GM23248 (cell line): ENCODE measurements at regions not wholly inside any gene's neighbourhood (a gene's known extent, or its start where the extent isn't known, plus 50 kb on each side); places are given as distances from the start of the nearest gene placed in this dataset.

Experiments
- DNase-seq: peaks from one replicate; pipeline ENCODE4 v3.0.0-alpha.2; 2015
- H2AFZ ChIP-seq: fragments of 200-600 bp; sonication (generic); 2 replicates; pipeline ENCODE4 v1.6.1; 2016; ENCODE audit warnings: antibody characterized with exemption
- H3F3A ChIP-seq: fragments of 200-600 bp; sonication (generic); 2 replicates; pipeline ENCODE4 v1.6.1; 2016; ENCODE audit warnings: mild to moderate bottlenecking, antibody characterized with exemption, mixed run types; ENCODE audit not compliant: insufficient read depth
- H3K27ac ChIP-seq: fragments of 200-600 bp; sonication (generic); 2 replicates; pipeline ENCODE4 v1.5.1; 2016; ENCODE audit warnings: mild to moderate bottlenecking
- H3K27me3 ChIP-seq: fragments of 200-600 bp; sonication (generic); replicated peaks from 2 replicates; pipeline ENCODE4 v1.6.1; 2016; ENCODE audit warnings: mild to moderate bottlenecking; ENCODE audit not compliant: insufficient read depth
- H3K36me3 ChIP-seq: fragments of 200-600 bp; sonication (generic); 2 replicates; pipeline ENCODE4 v1.6.1; 2016; ENCODE audit warnings: low read depth, mild to moderate bottlenecking
- H3K4me1 ChIP-seq: fragments of 200-600 bp; sonication (generic); 2 replicates; pipeline ENCODE4 v1.6.1; 2016; ENCODE audit warnings: mild to moderate bottlenecking; ENCODE audit not compliant: insufficient read depth
- H3K4me2 ChIP-seq: fragments of 200-600 bp; sonication (generic); one replicate; pipeline ENCODE4 v1.6.1; 2016; ENCODE audit warnings: mild to moderate bottlenecking; ENCODE audit not compliant: unreplicated experiment
- H3K4me3 ChIP-seq: fragments of 200-600 bp; sonication (generic); 2 replicates; pipeline ENCODE4 v1.5.1; 2016; ENCODE audit warnings: mild to moderate bottlenecking
- H3K79me2 ChIP-seq: fragments of 200-600 bp; sonication (generic); 2 replicates; pipeline ENCODE4 v1.6.1; 2016; ENCODE audit warnings: mild to moderate bottlenecking; ENCODE audit not compliant: insufficient read depth
- H3K9ac ChIP-seq: fragments of 200-600 bp; sonication (generic); 2 replicates; pipeline ENCODE4 v1.6.1; 2016; ENCODE audit warnings: mild to moderate bottlenecking
- H3K9me2 ChIP-seq: fragments of 200-600 bp; sonication (generic); 2 replicates; pipeline ENCODE4 v1.6.1; 2016; ENCODE audit warnings: mixed run types, mild to moderate bottlenecking, moderate library complexity; ENCODE audit not compliant: insufficient read depth
- H3K9me3 ChIP-seq: fragments of 200-600 bp; sonication (generic); one replicate; pipeline ENCODE4 v1.6.1; 2017; ENCODE audit warnings: low read depth
- H4K20me1 ChIP-seq: fragments of 200-600 bp; sonication (generic); 2 replicates; pipeline ENCODE4 v1.6.0; 2016; ENCODE audit not compliant: insufficient read depth
- EZH2 ChIP-seq: fragments of 200-600 bp; sonication (generic); IDR thresholded peaks from 2 replicates; pipeline ENCODE4 v1.6.1; 2018; ENCODE audit warnings: antibody characterized with exemption, mild to moderate bottlenecking; ENCODE audit not compliant: insufficient read depth, poor library complexity, severe bottlenecking
- EZH2phosphoT487 ChIP-seq: fragments of 200-600 bp; sonication (generic); IDR thresholded peaks from 2 replicates; pipeline ENCODE4 v1.6.1; 2018; ENCODE audit warnings: antibody characterized with exemption, moderate library complexity, mild to moderate bottlenecking, low read depth; ENCODE audit not compliant: insufficient read depth
- WGBS, 2 experiments: methylation state at CpG; one replicate each; pipeline ENCODE4 v1.1.6; 2015 to 2017; ENCODE audit warnings: low lambda C conversion rate in 2 of 2, low coverage in 1 of 2; ENCODE audit errors: missing lambda C conversion rate in 2 of 2; 5-methylcytosine and 5-hydroxymethylcytosine counted together
- in situ Hi-C: fragments of 300-500 bp; cut with MboI; formaldehyde crosslinking; loops from 2 replicates; pipeline ENCODE4 v1.15.0; 2020

DNA sequence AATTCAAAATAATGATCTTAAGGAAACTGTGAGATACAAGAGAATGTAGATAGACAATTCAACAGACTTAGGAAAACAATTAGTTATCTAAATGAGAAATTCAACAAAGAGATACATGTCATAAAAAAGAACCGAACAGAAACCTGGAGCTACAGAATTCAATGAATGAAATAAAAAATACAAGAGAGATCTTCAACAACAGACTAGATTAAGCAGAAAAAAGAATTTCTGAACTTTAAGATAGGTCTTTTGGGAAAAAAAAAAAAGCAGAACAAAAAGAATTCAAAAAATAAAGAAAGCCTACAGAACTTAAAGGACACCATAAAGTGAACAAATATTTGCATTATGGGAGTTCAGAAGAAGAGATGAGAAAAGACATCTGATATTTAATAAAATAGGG lies 129.1 kb upstream of the FOXK1 start:
- no peaks in the 10 kb centered on the region for H3K36me3 ChIP-seq
- 38 to 48% methylated on average over 1 of the region's 1 CpG for WGBS, 2 experiments
- no peak overlapping the region for H2AFZ ChIP-seq
- H3K4me3 ChIP-seq: no peak overlapping the region
- H3K27ac ChIP-seq: no peak overlapping the region
- H3K4me2 ChIP-seq: no peak overlapping the region
- H3K4me1 ChIP-seq: no peaks in the 10 kb centered on the region
- H3K9me2 ChIP-seq: no peaks in the 10 kb centered on the region
- H3K9me3 ChIP-seq: no peaks in the 10 kb centered on the region
- TF ChIP-seq EZH2 (no peak), EZH2phosphoT487 (no peak)
- H3K79me2 ChIP-seq: no peaks in the 10 kb centered on the region
- no peak for DNase-seq
- H3K27me3 ChIP-seq: no peaks in the 10 kb centered on the region
- in situ Hi-C loops: no loop called here
- no peak overlapping the region for H3K9ac ChIP-seq
- H4K20me1 ChIP-seq: no peaks in the 10 kb centered on the region
- H3F3A ChIP-seq: no peaks in the 10 kb centered on the region

DNA sequence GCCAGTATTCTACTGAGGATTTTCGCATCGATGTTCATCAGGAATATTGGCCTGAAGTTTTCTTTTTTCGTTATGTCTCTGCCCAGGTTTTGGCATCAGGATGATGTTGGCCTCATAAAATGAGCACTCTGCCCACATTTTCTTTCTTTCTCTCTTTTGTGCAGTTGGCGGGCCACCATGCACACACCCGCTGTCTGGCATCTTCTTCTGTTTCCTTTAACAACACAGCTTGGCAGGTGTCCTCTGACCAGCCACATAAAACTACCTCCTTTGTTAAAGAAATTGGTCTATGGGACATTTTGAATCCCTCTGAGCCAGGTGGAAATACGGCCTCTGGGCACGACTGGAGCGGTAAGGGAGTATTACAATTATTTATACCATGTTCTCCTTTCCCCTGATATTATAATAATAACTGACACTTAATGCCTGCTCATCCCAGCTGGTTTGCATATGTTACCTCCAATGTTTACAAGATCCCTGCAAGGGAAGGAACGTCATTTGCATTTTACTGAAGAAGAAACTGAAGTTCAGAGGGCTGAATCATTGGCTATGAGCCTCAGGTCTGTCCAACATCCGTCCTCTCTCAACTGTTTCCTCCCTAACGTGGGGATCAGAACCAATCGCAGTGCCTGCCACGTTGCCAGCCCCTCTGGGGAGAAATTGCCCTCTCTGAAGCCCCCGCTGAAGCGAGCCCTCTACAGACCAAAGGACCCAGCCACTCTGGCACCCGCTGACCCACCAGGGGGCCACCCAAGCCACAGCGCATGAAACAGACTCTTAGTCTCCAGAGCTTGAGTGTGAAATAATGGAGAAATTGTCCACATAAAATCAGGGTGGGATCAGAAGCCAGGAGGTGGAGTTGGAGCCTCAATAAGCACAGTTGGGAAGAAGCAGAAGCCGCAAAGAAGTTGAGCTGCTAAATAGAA lies 125.0 kb upstream of the FOXK1 start:
- 15 to 16% methylated on average over 18 of the region's 18 CpGs for WGBS, 2 experiments

DNA sequence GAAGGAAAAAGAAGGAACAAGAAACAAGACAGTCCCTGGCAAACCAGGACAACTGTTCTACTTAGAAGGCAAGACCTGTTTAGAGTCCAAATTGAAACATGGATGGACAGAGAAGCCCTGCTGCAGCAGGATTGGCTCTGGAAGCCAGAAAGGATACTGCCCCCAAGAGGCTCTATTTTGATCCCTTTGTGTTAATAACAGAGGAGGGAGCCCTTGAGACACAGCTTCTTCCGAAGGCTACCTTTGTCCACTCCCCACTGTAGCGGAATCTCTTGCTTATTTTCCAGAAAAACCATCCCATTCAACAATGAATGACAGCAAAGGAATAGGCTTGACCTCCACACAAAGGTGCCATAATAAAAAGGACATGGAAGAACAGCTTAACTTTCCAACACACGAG lies 120.3 kb upstream of the FOXK1 start:
- H3K4me2 ChIP-seq: no peak overlapping the region
- H3F3A ChIP-seq: no peaks in the 10 kb centered on the region
- H3K4me3 ChIP-seq: no peak overlapping the region
- H3K27me3 ChIP-seq: no peaks in the 10 kb centered on the region
- no peaks in the 10 kb centered on the region for H3K9me2 ChIP-seq
- H3K27ac ChIP-seq: no peak overlapping the region
- no peaks in the 10 kb centered on the region for H3K79me2 ChIP-seq
- 36 to 40% methylated on average over 3 of the region's 3 CpGs for WGBS, 2 experiments
- no peaks in the 10 kb centered on the region for H3K9me3 ChIP-seq
- no peaks in the 10 kb centered on the region for H3K4me1 ChIP-seq
- no peak for DNase-seq
- H4K20me1 ChIP-seq: no peaks in the 10 kb centered on the region
- TF ChIP-seq EZH2: no peak
- TF ChIP-seq EZH2phosphoT487: no peak
- H2AFZ ChIP-seq: no peak overlapping the region
- in situ Hi-C loops: no loop called here
- H3K36me3 ChIP-seq: no peaks in the 10 kb centered on the region
- no peak overlapping the region for H3K9ac ChIP-seq

More for the DNA sequence above, 125.0 kb upstream of the FOXK1 start:
- Histone ChIP-seq H3K4me1 (no peaks in the 10 kb centered on the region), H3K9ac (no peak overlapping the region), H3F3A (no peaks in the 10 kb centered on the region), H3K9me2 (no peaks in the 10 kb centered on the region), H3K79me2 (no peaks in the 10 kb centered on the region), H2AFZ (no peak overlapping the region), H3K36me3 (no peaks in the 10 kb centered on the region), H3K4me2 (no peak overlapping the region), H3K27me3 (no peaks in the 10 kb centered on the region), H3K4me3 (no peak overlapping the region), H3K9me3 (no peaks in the 10 kb centered on the region), H3K27ac (no peak overlapping the region), H4K20me1 (no peaks in the 10 kb centered on the region)
- in situ Hi-C loops: no loop called here
- DNase-seq: no peak
- TF ChIP-seq EZH2phosphoT487: no peak
- no peak for TF ChIP-seq EZH2

DNA sequence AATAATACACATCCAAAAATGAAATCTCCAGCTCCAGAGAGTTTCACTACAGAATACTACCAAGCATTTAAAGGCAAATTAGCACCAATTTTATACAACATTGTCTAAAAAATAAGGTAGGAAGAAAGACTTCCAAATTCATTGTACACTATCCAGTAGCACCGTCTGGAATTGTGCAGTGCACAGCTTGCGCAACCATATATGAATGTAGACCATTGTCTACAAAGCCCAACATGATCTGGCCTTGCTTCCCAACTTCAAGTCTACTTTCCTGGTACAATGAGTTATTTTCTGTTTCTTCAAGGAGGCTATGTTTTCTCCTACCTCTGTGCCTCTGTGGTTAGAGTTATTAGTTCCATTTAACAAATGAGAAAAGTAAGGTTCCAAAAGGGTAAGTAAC lies 115.4 kb upstream of the FOXK1 start:
- Histone ChIP-seq H3K36me3 (no peaks in the 10 kb centered on the region), H3K4me2 (no peak overlapping the region), H3K79me2 (no peaks in the 10 kb centered on the region), H3K9me2 (no peaks in the 10 kb centered on the region), H3K4me1 (no peaks in the 10 kb centered on the region), H3K9me3 (no peaks in the 10 kb centered on the region), H3K4me3 (no peak overlapping the region), H3K27me3 (no peaks in the 10 kb centered on the region), H2AFZ (no peak overlapping the region), H3K27ac (no peak overlapping the region), H3K9ac (no peak overlapping the region), H4K20me1 (no peaks in the 10 kb centered on the region), H3F3A (no peaks in the 10 kb centered on the region)
- TF ChIP-seq EZH2phosphoT487 (no peak), EZH2 (no peak)
- in situ Hi-C loops: no loop called here
- DNase-seq: no peak
- 35 to 50% methylated on average over 2 of the region's 2 CpGs for WGBS, 2 experiments
